ENCODE measurements at regions not wholly inside any gene's neighbourhood (a gene's known extent, or its start where the extent isn't known, plus 50 kb on each side); places are given as distances from the start of the nearest gene placed in this dataset.

GRCh38 chr7:88700725-88701124 lies 58.8 kb upstream of the ZNF804B start:
- DNase-seq: no peak

- no peak for DNase-seq
Observed at GRCh38 chr7:88694207-88694606, 65.3 kb upstream of the ZNF804B start.

GRCh38 chr7:88693131-88693530 lies 66.4 kb upstream of the ZNF804B start:
- no peak for DNase-seq

- no peak for DNase-seq
Observed at GRCh38 chr7:88692493-88692892, 67.0 kb upstream of the ZNF804B start.

- DNase-seq: no peak
Observed at GRCh38 chr7:88689821-88690220, 69.7 kb upstream of the ZNF804B start.

- DNase-seq: no peak
Observed at GRCh38 chr7:88688222-88688621, 71.3 kb upstream of the ZNF804B start.

GRCh38 chr7:88686468-88687229 lies 72.9 kb upstream of the ZNF804B start:
- no peak for DNase-seq

- no peak for DNase-seq
Observed at GRCh38 chr7:88681682-88682081, 77.8 kb upstream of the ZNF804B start.

- DNase-seq: no peak
Observed at GRCh38 chr7:88670536-88670935, 89.0 kb upstream of the ZNF804B start.

GRCh38 chr7:88669913-88670312 lies 89.6 kb upstream of the ZNF804B start:
- no peak for DNase-seq

GRCh38 chr7:88668591-88668990 lies 90.9 kb upstream of the ZNF804B start:
- no peak for DNase-seq

- DNase-seq: no peak
Observed at GRCh38 chr7:88666626-88667025, 92.9 kb upstream of the ZNF804B start.

GRCh38 chr7:88665892-88666514 lies 93.5 kb upstream of the ZNF804B start:
- DNase-seq: no peak

- DNase-seq: peak; percentile 64
Observed at GRCh38 chr7:88664630-88665233, 94.8 kb upstream of the ZNF804B start.

- DNase-seq: no peak
Observed at GRCh38 chr7:88661921-88662320, 97.6 kb upstream of the ZNF804B start.

- no peak for DNase-seq
Observed at GRCh38 chr7:88647825-88648224, 111.7 kb upstream of the ZNF804B start.

- no peak for DNase-seq
Observed at GRCh38 chr7:88638583-88638982, 120.9 kb upstream of the ZNF804B start.

- no peak for DNase-seq
Observed at GRCh38 chr7:88637795-88638194, 121.7 kb upstream of the ZNF804B start.

GRCh38 chr7:88635149-88635548 lies 124.4 kb upstream of the ZNF804B start:
- DNase-seq: no peak

GRCh38 chr7:88629559-88629958 lies 129.9 kb upstream of the ZNF804B start:
- DNase-seq: no peak

GRCh38 chr7:88628363-88629085 lies 131.0 kb upstream of the ZNF804B start:
- DNase-seq: no peak

GRCh38 chr7:88617185-88617584 lies 142.3 kb upstream of the ZNF804B start:
- no peak for DNase-seq

- DNase-seq: no peak
Observed at GRCh38 chr7:88615336-88615735, 144.2 kb upstream of the ZNF804B start.

GRCh38 chr7:88614736-88615135 lies 144.8 kb upstream of the ZNF804B start:
- DNase-seq: no peak

Measured in fibroblast of skin of right quadriceps (primary cell).